Progenitor cell of endocrine pancreas (in vitro differentiated cells): ENCODE measurements at regions not wholly inside any gene's neighbourhood (a gene's known extent, or its start where the extent isn't known, plus 50 kb on each side); places are given as distances from the start of the nearest gene placed in this dataset.

Source experiments
- DNase-seq: peaks from one replicate; pipeline ENCODE4 v3.0.0; 2021; ENCODE audit warnings: low spot score; ENCODE audit not compliant: unreplicated experiment
- H3K27ac Mint-ChIP-seq: 2 replicates; pipeline ENCODE4 v1.8.0; 2021; ENCODE audit warnings: mild to moderate bottlenecking, moderate library complexity, mixed read lengths
- H3K27me3 Mint-ChIP-seq: 2 replicates; pipeline ENCODE4 v1.8.0; 2021; ENCODE audit warnings: mixed read lengths
- H3K36me3 Mint-ChIP-seq: 2 replicates; pipeline ENCODE4 v1.8.0; 2022; ENCODE audit warnings: mixed read lengths; ENCODE audit not compliant: insufficient read depth
- H3K4me1 Mint-ChIP-seq: 2 replicates; pipeline ENCODE4 v1.8.0; 2021; ENCODE audit warnings: low read depth, mixed read lengths
- H3K4me3 Mint-ChIP-seq: 2 replicates; pipeline ENCODE4 v1.8.0; 2021; ENCODE audit warnings: low read depth, mild to moderate bottlenecking, moderate library complexity, mixed read lengths
- H3K9me3 Mint-ChIP-seq: 2 replicates; pipeline ENCODE4 v1.8.0; 2021; ENCODE audit warnings: low read depth, mixed read lengths
- CTCF ChIP-seq: fragments of 200-600 bp; sonication (generic); IDR thresholded peaks from one replicate; pipeline ENCODE4 v1.5.0; 2021; ENCODE audit warnings: antibody characterized with exemption, mild to moderate bottlenecking; ENCODE audit not compliant: unreplicated experiment

GRCh38 chr10:58885146-58885545 is 291.3 kb upstream of the PHYHIPL start:
- no peaks in the 10 kb centered on the region for H3K27me3 Mint-ChIP-seq
- no peaks in the 10 kb centered on the region for H3K4me1 Mint-ChIP-seq
- no peak overlapping the region for H3K4me3 Mint-ChIP-seq
- no peak overlapping the region for H3K27ac Mint-ChIP-seq
- no peak for TF ChIP-seq CTCF
- peaks cover 8% of the 10 kb centered on the region for H3K9me3 Mint-ChIP-seq
- H3K36me3 Mint-ChIP-seq = no peaks in the 10 kb centered on the region
- no peak for DNase-seq

- TF ChIP-seq CTCF = no peak
- Mint-ChIP-seq H3K36me3 (no peaks in the 10 kb centered on the region), H3K4me3 (no peak overlapping the region), H3K27me3 (no peaks in the 10 kb centered on the region), H3K27ac (no peak overlapping the region), H3K9me3 (peaks cover 5% of the 10 kb centered on the region), H3K4me1 (no peaks in the 10 kb centered on the region)
- DNase-seq = no peak
These were observed 290.6 kb upstream of the PHYHIPL start for GRCh38 chr10:58885686-58886345.

GRCh38 chr10:58886406-58886805 is 290.0 kb upstream of the PHYHIPL start:
- TF ChIP-seq CTCF = no peak
- H3K27ac Mint-ChIP-seq = no peak overlapping the region
- H3K27me3 Mint-ChIP-seq = no peaks in the 10 kb centered on the region
- H3K36me3 Mint-ChIP-seq = no peaks in the 10 kb centered on the region
- no peaks in the 10 kb centered on the region for H3K9me3 Mint-ChIP-seq
- no peak overlapping the region for H3K4me3 Mint-ChIP-seq
- DNase-seq = no peak
- H3K4me1 Mint-ChIP-seq = no peaks in the 10 kb centered on the region

GRCh38 chr10:58887474-58887873 is 289.0 kb upstream of the PHYHIPL start:
- Mint-ChIP-seq H3K9me3 (no peaks in the 10 kb centered on the region), H3K4me1 (no peaks in the 10 kb centered on the region), H3K36me3 (no peaks in the 10 kb centered on the region), H3K27me3 (no peaks in the 10 kb centered on the region), H3K27ac (no peak overlapping the region), H3K4me3 (no peak overlapping the region)
- TF ChIP-seq CTCF = no peak
- DNase-seq = no peak

GRCh38 chr10:58888957-58889356 is 287.5 kb upstream of the PHYHIPL start:
- no peak for TF ChIP-seq CTCF
- Mint-ChIP-seq H3K27me3 (no peaks in the 10 kb centered on the region), H3K4me3 (no peak overlapping the region), H3K9me3 (no peaks in the 10 kb centered on the region), H3K27ac (no peak overlapping the region), H3K36me3 (no peaks in the 10 kb centered on the region), H3K4me1 (no peaks in the 10 kb centered on the region)
- no peak for DNase-seq
